Ishikawa (cell line): ENCODE measurements at regions not wholly inside any gene's neighbourhood (a gene's known extent, or its start where the extent isn't known, plus 50 kb on each side); places are given as distances from the start of the nearest gene placed in this dataset.

Experiments used
- CEBPB ChIP-seq: IDR thresholded peaks from 2 replicates; pipeline ENCODE4 v1.6.1; 2012
- CREB1 ChIP-seq: IDR thresholded peaks from 2 replicates; pipeline ENCODE4 v1.6.1; 2012; ENCODE audit warnings: low read depth
- EGR1 ChIP-seq: IDR thresholded peaks from 2 replicates; pipeline ENCODE4 v1.6.1; 2012
- EP300 ChIP-seq: IDR thresholded peaks from 2 replicates; pipeline ENCODE4 v1.6.1; 2012; ENCODE audit warnings: borderline replicate concordance
- FOXM1 ChIP-seq: IDR thresholded peaks from 2 replicates; pipeline ENCODE4 v1.6.1; 2012; ENCODE audit warnings: low read depth, borderline replicate concordance
- MAX ChIP-seq: IDR thresholded peaks from 2 replicates; pipeline ENCODE4 v1.6.1; 2012
- NFIC ChIP-seq: IDR thresholded peaks from 2 replicates; pipeline ENCODE4 v1.6.1; 2012
- RAD21 ChIP-seq: IDR thresholded peaks from 2 replicates; pipeline ENCODE4 v1.6.1; 2012; ENCODE audit warnings: low read depth
- REST ChIP-seq: IDR thresholded peaks from 2 replicates; pipeline ENCODE4 v1.6.1; 2012; ENCODE audit warnings: low read depth, mild to moderate bottlenecking
- TAF1 ChIP-seq: IDR thresholded peaks from 2 replicates; pipeline ENCODE4 v1.6.1; 2012; ENCODE audit warnings: low read depth, mild to moderate bottlenecking
- TCF12 ChIP-seq: IDR thresholded peaks from 2 replicates; pipeline ENCODE4 v1.6.1; 2012; ENCODE audit warnings: low read depth
- TEAD4 ChIP-seq: IDR thresholded peaks from 2 replicates; pipeline ENCODE4 v1.6.1; 2012
- USF1 ChIP-seq: IDR thresholded peaks from 2 replicates; pipeline ENCODE4 v1.6.1; 2012
- YY1 ChIP-seq: IDR thresholded peaks from 2 replicates; pipeline ENCODE4 v1.6.1; 2012; ENCODE audit warnings: low read depth
- ZBTB7A ChIP-seq: IDR thresholded peaks from 2 replicates; pipeline ENCODE4 v1.6.1; 2012; ENCODE audit warnings: low read depth

GRCh38 chr11:25733777-25734176 lies 598.2 kb upstream of the ANO3 start:
- TF ChIP-seq TEAD4, result no peak
- TF ChIP-seq TCF12, result no peak
- no peak for TF ChIP-seq ZBTB7A
- no peak for TF ChIP-seq REST
- TF ChIP-seq USF1, result no peak
- TF ChIP-seq YY1, result no peak
- no peak for TF ChIP-seq MAX
- TF ChIP-seq NFIC, result no peak
- TF ChIP-seq FOXM1, result no peak
- TF ChIP-seq CREB1, result no peak
- no peak for TF ChIP-seq CEBPB
- TF ChIP-seq EGR1, result no peak
- no peak for TF ChIP-seq RAD21
- TF ChIP-seq TAF1, result no peak
- TF ChIP-seq EP300, result no peak

- TF ChIP-seq RAD21 (peak; percentile 38; the same call in 1 of the 2 replicates), TEAD4 (no peak), CREB1 (no peak)
Measured at GRCh38 chr11:25734591-25735211, 597.2 kb upstream of the ANO3 start.

GRCh38 chr11:25737071-25737675 lies 594.8 kb upstream of the ANO3 start:
- TF ChIP-seq RAD21 (no peak), YY1 (no peak), TAF1 (no peak), ZBTB7A (no peak), FOXM1 (no peak), CEBPB (no peak), TEAD4 (no peak), EGR1 (no peak), TCF12 (no peak), MAX (no peak), CREB1 (no peak)

GRCh38 chr11:25741886-25742285 lies 590.0 kb upstream of the ANO3 start:
- no peak for TF ChIP-seq TEAD4

GRCh38 chr11:25742800-25743199 lies 589.1 kb upstream of the ANO3 start:
- TF ChIP-seq NFIC (no peak), TAF1 (no peak), FOXM1 (no peak), CREB1 (no peak), TCF12 (no peak), YY1 (no peak), ZBTB7A (no peak), REST (no peak), EP300 (no peak), RAD21 (no peak), USF1 (no peak), TEAD4 (no peak), MAX (no peak), CEBPB (no peak), EGR1 (no peak)

- no peak for TF ChIP-seq RAD21
- TF ChIP-seq TEAD4, result no peak
- TF ChIP-seq REST, result no peak
- no peak for TF ChIP-seq YY1
- TF ChIP-seq NFIC, result no peak
- TF ChIP-seq TAF1, result no peak
- no peak for TF ChIP-seq TCF12
- TF ChIP-seq CREB1, result no peak
- TF ChIP-seq USF1, result no peak
Measured at GRCh38 chr11:25755381-25755780, 576.5 kb upstream of the ANO3 start.
